ENCODE measurements at regions not wholly inside any gene's neighbourhood (a gene's known extent, or its start where the extent isn't known, plus 50 kb on each side); places are given as distances from the start of the nearest gene placed in this dataset.

GRCh38 chr17:70230850-70231640, 61.7 kb downstream of the KCNJ2 start:
- no peak for DNase-seq

- no peak for DNase-seq
These were observed 63.1 kb downstream of the KCNJ2 start for GRCh38 chr17:70232466-70232865.

GRCh38 chr17:70235252-70235651, 65.9 kb downstream of the KCNJ2 start:
- no peak for DNase-seq

- no peak for DNase-seq
These were observed 68.9 kb downstream of the KCNJ2 start for GRCh38 chr17:70238228-70238627.

GRCh38 chr17:70238646-70239045, 69.3 kb downstream of the KCNJ2 start:
- no peak for DNase-seq

- DNase-seq: no peak
These were observed 70.1 kb downstream of the KCNJ2 start for GRCh38 chr17:70239391-70239826.

GRCh38 chr17:70241071-70241470, 71.7 kb downstream of the KCNJ2 start:
- no peak for DNase-seq

GRCh38 chr17:70242781-70243437, 73.6 kb downstream of the KCNJ2 start:
- no peak for DNase-seq

GRCh38 chr17:70251706-70252105, 82.4 kb downstream of the KCNJ2 start:
- no peak for DNase-seq

- no peak for DNase-seq
These were observed 85.6 kb downstream of the KCNJ2 start for GRCh38 chr17:70254735-70255460.

- DNase-seq: no peak
These were observed 87.4 kb downstream of the KCNJ2 start for GRCh38 chr17:70256751-70257150.

GRCh38 chr17:70258465-70258864, 89.1 kb downstream of the KCNJ2 start:
- DNase-seq: no peak

- no peak for DNase-seq
These were observed 90.1 kb downstream of the KCNJ2 start for GRCh38 chr17:70259400-70259799.

GRCh38 chr17:70261170-70261569, 91.8 kb downstream of the KCNJ2 start:
- DNase-seq: no peak

GRCh38 chr17:70265471-70265870, 96.1 kb downstream of the KCNJ2 start:
- no peak for DNase-seq

- no peak for DNase-seq
These were observed 97.1 kb downstream of the KCNJ2 start for GRCh38 chr17:70266394-70266793.

- no peak for DNase-seq
These were observed 99.1 kb downstream of the KCNJ2 start for GRCh38 chr17:70268383-70268782.

- no peak for DNase-seq
These were observed 101.2 kb downstream of the KCNJ2 start for GRCh38 chr17:70270554-70270953.

- no peak for DNase-seq
These were observed 101.9 kb downstream of the KCNJ2 start for GRCh38 chr17:70271200-70271599.

- DNase-seq: no peak
These were observed 102.3 kb downstream of the KCNJ2 start for GRCh38 chr17:70271672-70272071.

GRCh38 chr17:70274255-70274654, 104.9 kb downstream of the KCNJ2 start:
- DNase-seq: no peak

GRCh38 chr17:70276906-70277305, 107.6 kb downstream of the KCNJ2 start:
- no peak for DNase-seq

- no peak for DNase-seq
These were observed 109.6 kb downstream of the KCNJ2 start for GRCh38 chr17:70278844-70279462.

Data from T-helper 1 cell (primary cell).